ENCODE measurements at regions not wholly inside any gene's neighbourhood (a gene's known extent, or its start where the extent isn't known, plus 50 kb on each side); places are given as distances from the start of the nearest gene placed in this dataset.

GRCh38 chr6:23021487-23021886 lies 452.1 kb downstream of the HDGFL1 start:
- no peaks in the 10 kb centered on the region for H3K27me3 ChIP-seq (ENCODE audit: control insufficient read depth in 1 of 2, insufficient read depth in 1 of 2, low read length in 2 of 2)
- no peak overlapping the region for H4K91ac ChIP-seq (ENCODE audit: low read length)
- H3K79me1 ChIP-seq (replicated peaks; ENCODE audit: low read length, poor library complexity, severe bottlenecking): no peaks in the 10 kb centered on the region
- no peak overlapping the region for H4K8ac ChIP-seq (ENCODE audit: low read length)
- no peaks in the 10 kb centered on the region for H3K9me3 ChIP-seq (ENCODE audit: control insufficient read depth, low read length)
- no peak overlapping the region for H2BK12ac ChIP-seq (ENCODE audit: low read length in 2 of 2)
- H3K23ac ChIP-seq (ENCODE audit: low read length in 2 of 2): no peak overlapping the region
- H3K4ac ChIP-seq (ENCODE audit: low read depth in 1 of 2, low read length in 2 of 2): no peak overlapping the region
- H3K18ac ChIP-seq (ENCODE audit: low read depth in 1 of 2, low read length in 2 of 2): no peak overlapping the region
- H3K4me3 ChIP-seq (ENCODE audit: insufficient read depth in 1 of 2, low read depth in 1 of 2, low read length in 2 of 2): no peak overlapping the region
- H3K4me1 ChIP-seq (ENCODE audit: control insufficient read depth, insufficient read depth, low read depth, low read length): no peaks in the 10 kb centered on the region
- no peak overlapping the region for H3K4me2 ChIP-seq (ENCODE audit: low read length, poor library complexity, severe bottlenecking)
- H3K14ac ChIP-seq (ENCODE audit: low read length in 2 of 2): no peak overlapping the region
- H3K36me3 ChIP-seq (ENCODE audit: control insufficient read depth in 1 of 2, insufficient read depth in 2 of 2, low read depth in 1 of 2, low read length in 2 of 2): no peaks in the 10 kb centered on the region
- H2BK5ac ChIP-seq (ENCODE audit: low read depth, low read length, poor library complexity, severe bottlenecking): no peak overlapping the region
- no peak overlapping the region for H2BK120ac ChIP-seq (ENCODE audit: low read depth, low read length)
- H2AFZ ChIP-seq (ENCODE audit: low read depth, low read length): no peak overlapping the region
- no peak for DNase-seq
- H3K27ac ChIP-seq (ENCODE audit: low read length, poor library complexity, severe bottlenecking): no peak overlapping the region
- H2BK15ac ChIP-seq (ENCODE audit: low read depth, poor library complexity, severe bottlenecking): no peak overlapping the region
- H3K9ac ChIP-seq (ENCODE audit: low read length): no peak overlapping the region
- H2AK5ac ChIP-seq (ENCODE audit: low read length, severe bottlenecking): no peak overlapping the region

GRCh38 chr6:23027281-23027680 lies 457.9 kb downstream of the HDGFL1 start:
- Histone ChIP-seq H2BK5ac (ENCODE audit: low read depth, low read length, poor library complexity, severe bottlenecking) (no peak overlapping the region), H2BK12ac (ENCODE audit: low read length in 2 of 2) (no peak overlapping the region), H3K4me1 (ENCODE audit: control insufficient read depth, insufficient read depth, low read depth, low read length) (no peaks in the 10 kb centered on the region), H3K9me3 (ENCODE audit: control insufficient read depth, low read length) (no peaks in the 10 kb centered on the region), H3K18ac (ENCODE audit: low read depth in 1 of 2, low read length in 2 of 2) (no peak overlapping the region), H2AK5ac (ENCODE audit: low read length, severe bottlenecking) (no peak overlapping the region), H4K8ac (ENCODE audit: low read length) (no peak overlapping the region), H2BK120ac (ENCODE audit: low read depth, low read length) (no peak overlapping the region), H2AFZ (ENCODE audit: low read depth, low read length) (no peak overlapping the region), H3K23ac (ENCODE audit: low read length in 2 of 2) (no peak overlapping the region), H3K4me3 (ENCODE audit: insufficient read depth in 1 of 2, low read depth in 1 of 2, low read length in 2 of 2) (no peak overlapping the region), H3K36me3 (ENCODE audit: control insufficient read depth in 1 of 2, insufficient read depth in 2 of 2, low read depth in 1 of 2, low read length in 2 of 2) (no peaks in the 10 kb centered on the region), H3K27me3 (ENCODE audit: control insufficient read depth in 1 of 2, insufficient read depth in 1 of 2, low read length in 2 of 2) (no peaks in the 10 kb centered on the region), H3K4ac (ENCODE audit: low read depth in 1 of 2, low read length in 2 of 2) (no peak overlapping the region), H3K27ac (ENCODE audit: low read length, poor library complexity, severe bottlenecking) (no peak overlapping the region), H3K14ac (ENCODE audit: low read length in 2 of 2) (no peak overlapping the region), H3K9ac (ENCODE audit: low read length) (no peak overlapping the region), H3K4me2 (ENCODE audit: low read length, poor library complexity, severe bottlenecking) (no peak overlapping the region), H2BK15ac (ENCODE audit: low read depth, poor library complexity, severe bottlenecking) (no peak overlapping the region), H3K79me1 (replicated peaks; ENCODE audit: low read length, poor library complexity, severe bottlenecking) (no peaks in the 10 kb centered on the region), H4K91ac (ENCODE audit: low read length) (no peak overlapping the region)
- 87% methylated on average over 4 of the region's 5 CpGs for WGBS
- DNase-seq: no peak

- H3K27ac ChIP-seq (ENCODE audit: low read length, poor library complexity, severe bottlenecking): no peak overlapping the region
- H2BK12ac ChIP-seq (ENCODE audit: low read length in 2 of 2): no peak overlapping the region
- DNase-seq: peak; percentile 5
- H3K4me2 ChIP-seq (ENCODE audit: low read length, poor library complexity, severe bottlenecking): no peak overlapping the region
- H2AFZ ChIP-seq (ENCODE audit: low read depth, low read length): no peak overlapping the region
- H2BK120ac ChIP-seq (ENCODE audit: low read depth, low read length): no peak overlapping the region
- H3K23ac ChIP-seq (ENCODE audit: low read length in 2 of 2): no peak overlapping the region
- no peak overlapping the region for H3K18ac ChIP-seq (ENCODE audit: low read depth in 1 of 2, low read length in 2 of 2)
- no peak overlapping the region for H3K4me3 ChIP-seq (ENCODE audit: insufficient read depth in 1 of 2, low read depth in 1 of 2, low read length in 2 of 2)
- no peak overlapping the region for H4K8ac ChIP-seq (ENCODE audit: low read length)
- no peaks in the 10 kb centered on the region for H3K36me3 ChIP-seq (ENCODE audit: control insufficient read depth in 1 of 2, insufficient read depth in 2 of 2, low read depth in 1 of 2, low read length in 2 of 2)
- H3K79me1 ChIP-seq (replicated peaks; ENCODE audit: low read length, poor library complexity, severe bottlenecking): no peaks in the 10 kb centered on the region
- no peak overlapping the region for H2BK5ac ChIP-seq (ENCODE audit: low read depth, low read length, poor library complexity, severe bottlenecking)
- H3K9me3 ChIP-seq (ENCODE audit: control insufficient read depth, low read length): no peaks in the 10 kb centered on the region
- H3K14ac ChIP-seq (ENCODE audit: low read length in 2 of 2): no peak overlapping the region
- WGBS: no CpG with 5 or more reads among the region's 2 CpGs
- H3K27me3 ChIP-seq (ENCODE audit: control insufficient read depth in 1 of 2, insufficient read depth in 1 of 2, low read length in 2 of 2): no peaks in the 10 kb centered on the region
- no peak overlapping the region for H3K9ac ChIP-seq (ENCODE audit: low read length)
- H2BK15ac ChIP-seq (ENCODE audit: low read depth, poor library complexity, severe bottlenecking): no peak overlapping the region
- no peak overlapping the region for H2AK5ac ChIP-seq (ENCODE audit: low read length, severe bottlenecking)
- H3K4me1 ChIP-seq (ENCODE audit: control insufficient read depth, insufficient read depth, low read depth, low read length): no peaks in the 10 kb centered on the region
- no peak overlapping the region for H3K4ac ChIP-seq (ENCODE audit: low read depth in 1 of 2, low read length in 2 of 2)
- no peak overlapping the region for H4K91ac ChIP-seq (ENCODE audit: low read length)
Measured at GRCh38 chr6:23031986-23032385, 462.6 kb downstream of the HDGFL1 start.

- no peak for DNase-seq
- H3K9ac ChIP-seq (ENCODE audit: low read length): no peak overlapping the region
- H3K4me1 ChIP-seq (ENCODE audit: control insufficient read depth, insufficient read depth, low read depth, low read length): no peaks in the 10 kb centered on the region
- no peak overlapping the region for H3K4me2 ChIP-seq (ENCODE audit: low read length, poor library complexity, severe bottlenecking)
- H3K36me3 ChIP-seq (ENCODE audit: control insufficient read depth in 1 of 2, insufficient read depth in 2 of 2, low read depth in 1 of 2, low read length in 2 of 2): no peaks in the 10 kb centered on the region
- no peak overlapping the region for H3K4me3 ChIP-seq (ENCODE audit: insufficient read depth in 1 of 2, low read depth in 1 of 2, low read length in 2 of 2)
- no peak overlapping the region for H3K23ac ChIP-seq (ENCODE audit: low read length in 2 of 2)
- no peak overlapping the region for H3K4ac ChIP-seq (ENCODE audit: low read depth in 1 of 2, low read length in 2 of 2)
- no peak overlapping the region for H2AFZ ChIP-seq (ENCODE audit: low read depth, low read length)
- no peaks in the 10 kb centered on the region for H3K79me1 ChIP-seq (replicated peaks; ENCODE audit: low read length, poor library complexity, severe bottlenecking)
- H2AK5ac ChIP-seq (ENCODE audit: low read length, severe bottlenecking): no peak overlapping the region
- no peak overlapping the region for H3K14ac ChIP-seq (ENCODE audit: low read length in 2 of 2)
- no peak overlapping the region for H3K27ac ChIP-seq (ENCODE audit: low read length, poor library complexity, severe bottlenecking)
- H2BK12ac ChIP-seq (ENCODE audit: low read length in 2 of 2): no peak overlapping the region
- no peaks in the 10 kb centered on the region for H3K27me3 ChIP-seq (ENCODE audit: control insufficient read depth in 1 of 2, insufficient read depth in 1 of 2, low read length in 2 of 2)
- H2BK15ac ChIP-seq (ENCODE audit: low read depth, poor library complexity, severe bottlenecking): no peak overlapping the region
- no peak overlapping the region for H4K8ac ChIP-seq (ENCODE audit: low read length)
- H4K91ac ChIP-seq (ENCODE audit: low read length): no peak overlapping the region
- no peak overlapping the region for H2BK120ac ChIP-seq (ENCODE audit: low read depth, low read length)
- no peaks in the 10 kb centered on the region for H3K9me3 ChIP-seq (ENCODE audit: control insufficient read depth, low read length)
- no peak overlapping the region for H3K18ac ChIP-seq (ENCODE audit: low read depth in 1 of 2, low read length in 2 of 2)
- no CpG with 5 or more reads among the region's 2 CpGs for WGBS
- H2BK5ac ChIP-seq (ENCODE audit: low read depth, low read length, poor library complexity, severe bottlenecking): no peak overlapping the region
Measured at GRCh38 chr6:23034926-23035325, 465.6 kb downstream of the HDGFL1 start.
